HL-60 (cell line): ENCODE measurements at regions not wholly inside any gene's neighbourhood (a gene's known extent, or its start where the extent isn't known, plus 50 kb on each side); places are given as distances from the start of the nearest gene placed in this dataset.

Experiments
- DNase-seq, 2 experiments: peaks; one replicate each; pipeline ENCODE4 v3.0.0-alpha.2; 2010 to 2020; ENCODE audit warnings: low read depth in 1 of 2, low spot score in 1 of 2
- H3K27ac ChIP-seq: fragments of 250-450 bp; sonication (Bioruptor Pico); replicated peaks from 2 replicates; pipeline ENCODE4 v1.5.1; 2020; ENCODE audit warnings: mild to moderate bottlenecking, moderate library complexity
- H3K27me3 ChIP-seq: fragments of 250-450 bp; sonication (Bioruptor Pico); 2 replicates; pipeline ENCODE4 v1.5.1; 2021; ENCODE audit warnings: mild to moderate bottlenecking, moderate library complexity; ENCODE audit not compliant: insufficient read depth, poor library complexity, severe bottlenecking
- H3K4me3 ChIP-seq: replicated peaks from 2 replicates; pipeline ENCODE4 v1.5.1; 2011; ENCODE audit warnings: mild to moderate bottlenecking, control low read depth, low read length; ENCODE audit not compliant: insufficient read depth
- GABPA ChIP-seq: IDR thresholded peaks from 2 replicates; pipeline ENCODE4 v1.6.1; 2012; ENCODE audit warnings: low read depth
- POLR2AphosphoS5 ChIP-seq: IDR thresholded peaks from 2 replicates; pipeline ENCODE4 v1.6.1; 2012; ENCODE audit warnings: low read depth
- SPI1 ChIP-seq: IDR thresholded peaks from 2 replicates; pipeline ENCODE4 v1.6.1; 2012; ENCODE audit warnings: low read depth, mild to moderate bottlenecking, borderline replicate concordance
- TF ChIP-seq, protein P1 (sequence below): IDR thresholded peaks from 2 replicates; pipeline ENCODE4 v1.6.1; 2012; ENCODE audit warnings: low read depth; ENCODE audit not compliant: insufficient replicate concordance
- TF ChIP-seq, protein P2 (sequence below): IDR thresholded peaks from one replicate; pipeline ENCODE4 v1.5.1; 2011; ENCODE audit warnings: low read length, control low read depth, inconsistent platforms; ENCODE audit not compliant: insufficient read depth

DNA sequence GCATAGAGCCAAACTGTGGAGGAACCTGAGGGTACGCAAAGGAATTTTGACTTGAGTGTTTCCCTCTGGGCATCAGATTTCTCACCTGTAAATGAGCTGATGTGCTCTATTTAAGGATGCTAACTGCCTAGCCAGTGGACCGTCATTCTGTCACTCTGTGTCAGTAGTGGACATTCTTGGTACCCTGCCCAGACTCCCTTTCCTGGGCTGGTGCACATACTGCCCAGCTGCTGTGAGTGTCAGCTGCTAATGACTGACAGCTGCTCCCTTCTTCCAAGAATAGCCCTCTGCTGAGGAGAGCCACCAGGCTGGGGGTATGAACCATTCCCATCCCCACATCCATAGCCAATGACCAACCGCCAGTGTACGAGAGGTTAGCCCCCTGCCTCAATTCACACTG, 193.1 kb upstream of the DAB1 start:
- Histone ChIP-seq H3K27me3 (no peaks in the 10 kb centered on the region), H3K4me3 (no peak overlapping the region), H3K27ac (no peak overlapping the region)
- TF ChIP-seq, protein P1, sequence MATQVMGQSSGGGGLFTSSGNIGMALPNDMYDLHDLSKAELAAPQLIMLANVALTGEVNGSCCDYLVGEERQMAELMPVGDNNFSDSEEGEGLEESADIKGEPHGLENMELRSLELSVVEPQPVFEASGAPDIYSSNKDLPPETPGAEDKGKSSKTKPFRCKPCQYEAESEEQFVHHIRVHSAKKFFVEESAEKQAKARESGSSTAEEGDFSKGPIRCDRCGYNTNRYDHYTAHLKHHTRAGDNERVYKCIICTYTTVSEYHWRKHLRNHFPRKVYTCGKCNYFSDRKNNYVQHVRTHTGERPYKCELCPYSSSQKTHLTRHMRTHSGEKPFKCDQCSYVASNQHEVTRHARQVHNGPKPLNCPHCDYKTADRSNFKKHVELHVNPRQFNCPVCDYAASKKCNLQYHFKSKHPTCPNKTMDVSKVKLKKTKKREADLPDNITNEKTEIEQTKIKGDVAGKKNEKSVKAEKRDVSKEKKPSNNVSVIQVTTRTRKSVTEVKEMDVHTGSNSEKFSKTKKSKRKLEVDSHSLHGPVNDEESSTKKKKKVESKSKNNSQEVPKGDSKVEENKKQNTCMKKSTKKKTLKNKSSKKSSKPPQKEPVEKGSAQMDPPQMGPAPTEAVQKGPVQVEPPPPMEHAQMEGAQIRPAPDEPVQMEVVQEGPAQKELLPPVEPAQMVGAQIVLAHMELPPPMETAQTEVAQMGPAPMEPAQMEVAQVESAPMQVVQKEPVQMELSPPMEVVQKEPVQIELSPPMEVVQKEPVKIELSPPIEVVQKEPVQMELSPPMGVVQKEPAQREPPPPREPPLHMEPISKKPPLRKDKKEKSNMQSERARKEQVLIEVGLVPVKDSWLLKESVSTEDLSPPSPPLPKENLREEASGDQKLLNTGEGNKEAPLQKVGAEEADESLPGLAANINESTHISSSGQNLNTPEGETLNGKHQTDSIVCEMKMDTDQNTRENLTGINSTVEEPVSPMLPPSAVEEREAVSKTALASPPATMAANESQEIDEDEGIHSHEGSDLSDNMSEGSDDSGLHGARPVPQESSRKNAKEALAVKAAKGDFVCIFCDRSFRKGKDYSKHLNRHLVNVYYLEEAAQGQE, result no peak
- TF ChIP-seq GABPA, result no peak
- TF ChIP-seq, protein P2, sequence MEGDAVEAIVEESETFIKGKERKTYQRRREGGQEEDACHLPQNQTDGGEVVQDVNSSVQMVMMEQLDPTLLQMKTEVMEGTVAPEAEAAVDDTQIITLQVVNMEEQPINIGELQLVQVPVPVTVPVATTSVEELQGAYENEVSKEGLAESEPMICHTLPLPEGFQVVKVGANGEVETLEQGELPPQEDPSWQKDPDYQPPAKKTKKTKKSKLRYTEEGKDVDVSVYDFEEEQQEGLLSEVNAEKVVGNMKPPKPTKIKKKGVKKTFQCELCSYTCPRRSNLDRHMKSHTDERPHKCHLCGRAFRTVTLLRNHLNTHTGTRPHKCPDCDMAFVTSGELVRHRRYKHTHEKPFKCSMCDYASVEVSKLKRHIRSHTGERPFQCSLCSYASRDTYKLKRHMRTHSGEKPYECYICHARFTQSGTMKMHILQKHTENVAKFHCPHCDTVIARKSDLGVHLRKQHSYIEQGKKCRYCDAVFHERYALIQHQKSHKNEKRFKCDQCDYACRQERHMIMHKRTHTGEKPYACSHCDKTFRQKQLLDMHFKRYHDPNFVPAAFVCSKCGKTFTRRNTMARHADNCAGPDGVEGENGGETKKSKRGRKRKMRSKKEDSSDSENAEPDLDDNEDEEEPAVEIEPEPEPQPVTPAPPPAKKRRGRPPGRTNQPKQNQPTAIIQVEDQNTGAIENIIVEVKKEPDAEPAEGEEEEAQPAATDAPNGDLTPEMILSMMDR, result no peak
- no peak for TF ChIP-seq SPI1
- TF ChIP-seq POLR2AphosphoS5, result no peak
- DNase-seq, result no peak

DNA sequence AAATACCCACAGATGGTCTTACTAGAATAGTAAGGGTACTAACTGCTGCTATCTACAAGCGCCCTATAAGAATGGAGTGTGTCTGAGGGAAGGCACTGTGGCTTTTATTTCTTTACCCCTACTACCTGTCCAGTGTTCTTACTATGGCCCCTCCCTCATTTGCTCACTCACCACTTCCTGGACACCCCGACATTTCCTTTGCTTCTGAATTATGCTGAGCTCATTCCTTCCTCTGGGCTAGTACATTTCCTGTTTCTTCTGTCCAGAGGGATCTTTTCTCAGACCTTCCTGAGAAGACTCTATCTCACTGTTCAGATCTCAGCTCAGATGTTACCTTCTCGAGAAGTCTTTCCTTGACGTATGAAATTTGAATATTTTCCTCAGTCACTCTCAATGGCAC, 192.1 kb upstream of the DAB1 start:
- Histone ChIP-seq H3K27me3 (no peaks in the 10 kb centered on the region), H3K4me3 (no peak overlapping the region), H3K27ac (no peak overlapping the region)
- no peak for DNase-seq
- TF ChIP-seq, protein P2, result no peak
- TF ChIP-seq, protein P1, result no peak
- TF ChIP-seq GABPA, result no peak
- TF ChIP-seq SPI1, result no peak
- no peak for TF ChIP-seq POLR2AphosphoS5

DNA sequence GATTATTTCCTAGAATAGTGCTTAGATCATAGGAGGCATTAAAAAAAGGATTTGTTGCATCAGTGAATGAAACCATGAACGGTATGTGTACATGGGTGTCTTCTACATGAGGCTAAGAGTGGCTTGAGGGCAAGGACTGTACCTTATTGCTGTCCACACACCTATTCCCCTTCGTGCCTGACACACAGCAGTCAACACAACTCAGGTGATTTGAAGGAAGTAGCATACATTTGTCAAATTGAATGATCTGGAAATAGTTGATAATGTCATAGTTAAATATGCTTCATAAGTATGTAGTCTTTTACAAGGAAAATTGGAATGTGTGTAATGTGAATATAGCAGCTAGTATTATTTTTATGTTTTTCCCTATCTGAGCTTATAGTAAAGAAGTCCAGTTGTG, 189.0 kb upstream of the DAB1 start:
- DNase-seq, result no peak
- TF ChIP-seq, protein P2, result no peak
- no peak for TF ChIP-seq SPI1
- TF ChIP-seq POLR2AphosphoS5, result no peak
- no peak for TF ChIP-seq GABPA
- TF ChIP-seq, protein P1, result no peak
- Histone ChIP-seq H3K27ac (no peak overlapping the region), H3K27me3 (no peaks in the 10 kb centered on the region), H3K4me3 (no peak overlapping the region)
